LNCaP clone FGC (cell line): ENCODE measurements at regions not wholly inside any gene's neighbourhood (a gene's known extent, or its start where the extent isn't known, plus 50 kb on each side); places are given as distances from the start of the nearest gene placed in this dataset.

ENCODE experiments used
- DNase-seq: peaks from one replicate; pipeline ENCODE4 v3.0.0-alpha.2; 2011; ENCODE audit warnings: low read depth
- H3K4me3 ChIP-seq: 2 replicates; pipeline ENCODE4 v1.5.1; 2011; ENCODE audit warnings: mild to moderate bottlenecking, low read depth, low read length, control low read depth
- CTCF ChIP-seq: IDR thresholded peaks from 2 replicates; pipeline ENCODE4 v1.5.1; 2012; ENCODE audit warnings: mild to moderate bottlenecking; ENCODE audit not compliant: control insufficient read depth, insufficient read depth; ENCODE audit errors: extremely low read depth

DNA sequence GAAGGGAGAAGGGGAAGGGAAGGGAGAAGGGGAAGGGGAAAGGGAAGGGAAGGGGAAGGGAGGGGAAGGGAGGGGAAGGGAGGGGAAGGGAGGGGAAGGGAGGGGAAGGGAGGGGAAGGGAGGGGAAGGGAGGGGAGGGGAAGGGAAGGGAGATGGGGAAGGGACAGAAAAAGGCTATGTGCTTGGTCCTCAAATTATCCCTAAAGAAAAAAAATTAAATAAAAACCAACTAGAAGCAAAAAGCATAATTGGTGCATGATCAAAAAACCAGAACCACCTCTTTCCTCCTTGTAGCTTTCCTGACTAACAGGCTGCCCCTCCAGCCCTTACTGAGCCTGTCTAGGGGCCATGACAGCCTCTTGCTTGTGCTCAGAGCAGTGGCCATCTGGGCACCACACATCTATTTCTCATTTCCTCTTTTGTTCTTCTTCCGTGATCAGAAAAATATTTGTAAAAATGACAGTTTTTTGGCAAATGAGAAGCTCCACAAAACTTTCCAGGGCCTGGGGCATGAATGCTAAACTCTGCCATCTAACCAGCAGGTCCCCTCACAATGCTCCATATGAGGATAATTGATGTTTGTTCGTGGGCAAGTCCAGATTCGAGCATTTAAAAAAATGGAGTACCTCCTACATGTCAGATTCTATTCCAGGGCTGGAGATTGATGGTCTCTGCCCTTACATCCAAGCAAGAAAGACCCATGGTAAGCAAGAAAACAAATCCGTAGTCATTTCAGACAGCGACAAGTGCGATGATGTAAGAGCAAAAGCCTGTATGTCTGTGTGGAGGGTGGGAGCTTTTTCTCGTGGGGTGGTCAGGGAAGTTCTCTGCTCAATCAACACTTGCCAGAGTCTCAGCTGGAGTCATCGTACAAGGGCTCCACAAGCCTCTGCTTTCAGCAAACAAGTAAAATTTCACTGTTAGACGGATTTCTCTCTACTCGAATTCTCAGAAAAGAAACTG is 320.9 kb downstream of the WDR11 start:
- DNase-seq: no peak
- H3K4me3 ChIP-seq: no peak overlapping the region
- TF ChIP-seq CTCF: no peak

GRCh38 chr10:121179006-121179405 is 327.8 kb downstream of the WDR11 start:
- H3K4me3 ChIP-seq: no peak overlapping the region
- no peak for DNase-seq
- TF ChIP-seq CTCF: no peak

DNA sequence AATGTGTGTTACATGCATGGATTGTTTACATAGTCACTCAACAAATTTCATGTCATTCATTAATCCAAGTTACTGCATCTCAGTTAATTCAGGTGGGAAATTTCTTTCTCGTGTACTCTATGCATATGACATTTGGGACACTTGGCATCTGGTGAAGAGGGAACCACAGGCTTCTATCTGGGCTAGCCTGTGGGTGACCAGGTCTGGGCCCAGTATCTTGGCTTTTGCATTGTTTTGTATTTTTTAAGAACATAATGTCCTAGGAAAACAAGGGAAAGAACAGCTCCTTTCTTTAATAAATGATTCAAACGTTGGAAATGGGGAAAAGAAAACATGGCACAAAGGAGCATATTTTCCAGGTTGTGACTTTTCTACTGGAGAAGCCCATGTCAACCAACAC is 331.1 kb downstream of the WDR11 start:
- no peak for TF ChIP-seq CTCF
- no peak overlapping the region for H3K4me3 ChIP-seq
- DNase-seq: no peak

DNA sequence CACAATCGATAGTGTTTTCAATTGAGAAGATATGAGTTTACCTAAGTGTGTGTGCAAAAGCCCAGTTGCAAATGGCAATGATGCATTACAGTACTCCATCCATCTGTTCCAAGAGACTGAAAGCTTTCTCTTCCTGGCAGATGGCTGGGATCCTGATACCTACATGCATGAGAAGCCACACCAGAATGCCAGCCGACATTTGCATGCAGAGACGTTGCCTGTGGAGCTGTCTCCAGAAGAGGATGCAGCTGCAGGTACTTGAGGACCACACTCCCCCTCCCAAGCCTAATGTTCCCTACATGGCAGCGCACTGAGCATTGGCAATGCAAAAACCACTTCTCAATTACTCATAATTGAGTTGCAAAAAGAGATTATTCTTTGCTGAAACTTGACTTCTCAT is 332.1 kb downstream of the WDR11 start:
- no peak overlapping the region for H3K4me3 ChIP-seq
- DNase-seq: no peak
- no peak for TF ChIP-seq CTCF

- no peak for DNase-seq
These were observed 332.5 kb downstream of the WDR11 start for GRCh38 chr10:121183707-121184106.

DNA sequence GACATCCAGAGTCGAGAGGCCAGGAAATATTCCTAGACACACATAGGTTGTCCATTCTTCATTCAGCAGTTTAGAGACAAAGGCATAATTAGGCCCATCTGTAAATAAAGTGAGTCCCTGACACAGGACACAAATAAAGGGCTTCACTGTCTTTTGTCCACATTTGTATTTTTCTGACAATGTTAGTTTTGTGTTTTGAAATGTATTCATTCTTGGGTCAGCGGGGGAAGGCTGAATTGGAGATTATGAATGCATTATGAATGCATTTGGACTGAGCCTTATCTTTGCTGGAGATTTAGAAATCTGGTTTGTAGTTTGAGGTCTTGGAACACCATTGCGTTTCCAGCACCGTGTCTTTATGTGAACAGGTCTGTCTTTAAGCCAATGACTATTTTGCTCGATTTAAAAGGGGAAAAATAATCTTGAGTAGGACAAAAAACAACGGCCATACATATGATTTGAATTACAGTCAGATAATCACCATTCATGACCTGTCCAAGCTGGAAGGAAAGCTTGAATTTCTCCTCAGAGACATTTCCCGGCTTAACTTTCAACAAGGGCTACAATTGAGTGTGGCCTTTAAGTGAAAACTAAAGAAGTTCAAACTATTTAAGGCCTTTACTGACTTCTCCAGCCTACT is 334.8 kb downstream of the WDR11 start:
- no peak for TF ChIP-seq CTCF
- H3K4me3 ChIP-seq: no peak overlapping the region

More at GRCh38 chr10:121183707-121184106, 332.5 kb downstream of the WDR11 start:
- no peak for TF ChIP-seq CTCF
- H3K4me3 ChIP-seq: no peak overlapping the region

More for the DNA sequence above, 334.8 kb downstream of the WDR11 start:
- DNase-seq: no peak
